Astrocyte of the spinal cord (primary cell): ENCODE measurements at regions not wholly inside any gene's neighbourhood (a gene's known extent, or its start where the extent isn't known, plus 50 kb on each side); places are given as distances from the start of the nearest gene placed in this dataset.

ENCODE experiments used
- DNase-seq: peaks from one replicate; pipeline ENCODE4 v3.0.0; 2011; ENCODE audit warnings: low read depth, low spot score
- H3K4me3 ChIP-seq: 2 replicates; pipeline ENCODE4 v1.5.1; 2011; ENCODE audit warnings: low read depth, mild to moderate bottlenecking, low read length, moderate library complexity
- CTCF ChIP-seq: IDR thresholded peaks from 2 replicates; pipeline ENCODE4 v1.5.1; 2012; ENCODE audit warnings: low read depth, mild to moderate bottlenecking, low read length, inconsistent platforms
- in situ Hi-C: cut with HindIII; loops from 2 replicates; pipeline ENCODE4 v1.10.0; 2017; ENCODE audit warnings: low sequenced_read_pairs

GRCh38 chr2:234722176-234722575, 225.3 kb upstream of the ARL4C start:
- no peak for DNase-seq
- in situ Hi-C loops, result no loop called here
- no peak overlapping the region for H3K4me3 ChIP-seq
- TF ChIP-seq CTCF, result no peak

GRCh38 chr2:234719116-234719716, 222.3 kb upstream of the ARL4C start:
- DNase-seq, result no peak
- in situ Hi-C loops, result no loop called here
- no peak for TF ChIP-seq CTCF
- no peak overlapping the region for H3K4me3 ChIP-seq

DNA sequence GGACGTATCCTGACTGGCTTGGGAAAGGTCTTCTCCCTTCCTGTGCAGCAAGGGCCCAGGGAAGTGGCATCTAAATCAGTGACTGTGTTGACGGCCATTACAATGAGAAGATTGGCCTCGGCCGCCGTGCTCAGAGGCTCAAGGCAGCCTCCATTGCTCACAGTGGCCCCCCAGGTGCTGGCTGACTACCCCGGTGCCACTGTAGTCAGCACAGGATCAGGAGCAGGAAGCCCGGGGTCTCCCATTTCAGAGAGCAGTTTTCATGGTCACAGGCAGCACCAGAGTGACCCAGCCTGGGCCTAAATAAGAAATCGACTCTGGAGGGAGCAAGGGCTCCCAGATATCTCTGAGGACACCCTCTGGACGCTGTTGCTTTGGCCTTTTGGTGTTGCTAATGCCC, 219.4 kb upstream of the ARL4C start:
- H3K4me3 ChIP-seq, result no peak overlapping the region
- no peak for DNase-seq
- no peak for TF ChIP-seq CTCF
- in situ Hi-C loops, result no loop called here

DNA sequence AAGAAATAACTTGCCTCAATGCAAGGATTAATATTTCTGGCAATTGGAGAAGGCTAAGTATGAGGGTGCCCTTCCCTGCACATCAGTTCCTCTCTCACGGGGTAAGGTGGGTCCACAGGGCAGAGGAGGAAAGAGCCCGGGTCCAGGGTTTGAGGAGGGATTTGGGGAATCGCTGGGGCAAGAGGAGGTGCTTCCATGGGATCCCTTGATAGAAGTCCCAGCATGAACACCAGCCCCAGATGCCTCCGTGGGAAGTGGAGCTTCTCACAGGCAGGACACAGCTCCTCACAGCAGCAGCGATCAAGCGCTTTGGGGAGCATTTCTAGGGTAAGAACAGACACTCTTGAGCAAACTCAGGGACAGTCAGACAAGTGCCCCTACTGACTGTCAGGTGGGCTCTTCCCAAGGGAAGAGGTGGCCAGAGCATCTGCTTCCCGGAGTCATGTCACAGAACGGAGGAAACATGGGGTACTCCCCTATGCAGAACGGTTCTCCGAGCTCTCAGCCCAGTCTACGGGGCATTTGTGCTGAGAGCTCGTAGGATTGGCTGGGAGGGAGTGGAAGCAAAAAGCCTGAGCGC, 218.9 kb upstream of the ARL4C start:
- TF ChIP-seq CTCF, result no peak
- in situ Hi-C loops, result no loop called here
- DNase-seq, result no peak
- no peak overlapping the region for H3K4me3 ChIP-seq

DNA sequence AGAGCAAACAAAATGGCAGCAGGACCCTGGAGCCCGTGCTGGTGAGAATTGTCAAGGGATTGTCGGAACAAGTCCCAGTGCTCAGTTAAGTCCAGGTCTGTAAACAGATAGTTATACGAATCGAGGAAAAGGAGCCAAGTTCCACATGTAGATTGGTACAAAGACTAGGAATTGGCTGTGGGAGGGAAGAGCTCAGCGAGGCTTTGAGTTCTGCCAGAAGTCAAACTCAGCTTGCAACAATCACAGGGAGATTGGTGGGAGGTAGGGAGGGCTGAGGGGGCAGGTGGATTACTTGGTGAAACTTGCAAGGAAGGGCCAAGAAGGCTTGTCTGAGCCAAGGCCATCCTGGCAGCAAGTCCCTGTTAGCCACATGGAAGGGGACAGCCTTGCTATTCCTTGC, 217.8 kb upstream of the ARL4C start:
- in situ Hi-C loops, result no loop called here
- H3K4me3 ChIP-seq, result no peak overlapping the region
- no peak for DNase-seq
- no peak for TF ChIP-seq CTCF

GRCh38 chr2:234712421-234712935, 215.6 kb upstream of the ARL4C start:
- no peak for TF ChIP-seq CTCF
- no peak overlapping the region for H3K4me3 ChIP-seq
- in situ Hi-C loops, result no loop called here
- no peak for DNase-seq
